PC-3 (cell line): ENCODE measurements at regions not wholly inside any gene's neighbourhood (a gene's known extent, or its start where the extent isn't known, plus 50 kb on each side); places are given as distances from the start of the nearest gene placed in this dataset.

Source experiments
- ATAC-seq: fragments of 200-7000 bp; cut with Tn5 transposase; 2 replicates; pipeline ENCODE4 v1.9.1; 2020; ENCODE audit warnings: mild to moderate bottlenecking, moderate library complexity
- BruUV-seq: library from RNA; stranded (reverse); fragments of 400-500 nt; replicated peaks from 2 replicates; lab custom pipeline; 2021; lab: Mats Ljungman, UMichigan
- CTCF ChIA-PET: fragments of 300-600 bp; sonication (Branson Sonifier 250); formaldehyde crosslinking; loops from one replicate; lab custom pipeline; 2022; ENCODE audit warnings: antibody characterized with exemption; lab: Charles Lee
- POLR2A ChIA-PET: fragments of 300-600 bp; sonication (Branson Sonifier 250); formaldehyde crosslinking; loops from one replicate; lab custom pipeline; 2022; ENCODE audit warnings: antibody characterized with exemption; ENCODE audit not compliant: unreplicated experiment; lab: Charles Lee
- DNase-seq: peaks from one replicate; pipeline ENCODE4 v3.0.0-alpha.2; 2015
- H2AFZ ChIP-seq: fragments of 300-600 bp; sonication (generic); 2 replicates; pipeline ENCODE4 v1.6.0; 2016; ENCODE audit warnings: antibody characterized with exemption, low read length
- H3F3A ChIP-seq: fragments of 300-600 bp; sonication (generic); one replicate; pipeline ENCODE4 v1.6.0; 2017; ENCODE audit warnings: antibody characterized with exemption, low read length, control low read depth, mild to moderate bottlenecking; ENCODE audit not compliant: unreplicated experiment
- H3K27ac ChIP-seq: fragments of 300-600 bp; sonication (generic); 2 replicates; pipeline ENCODE4 v1.5.1; 2016; ENCODE audit warnings: mild to moderate bottlenecking, low read length
- H3K27me3 ChIP-seq: fragments of 300-600 bp; sonication (generic); 2 replicates; pipeline ENCODE4 v1.6.1; 2016; ENCODE audit warnings: low read length, mixed read lengths
- H3K36me3 ChIP-seq: fragments of 300-600 bp; sonication (generic); 2 replicates; pipeline ENCODE4 v1.6.1; 2016; ENCODE audit warnings: low read depth, mixed run types, low read length, mixed read lengths
- H3K4me1 ChIP-seq: fragments of 300-600 bp; sonication (generic); 2 replicates; pipeline ENCODE4 v1.5.1; 2016; ENCODE audit warnings: low read length; ENCODE audit not compliant: insufficient read depth
- H3K4me2 ChIP-seq: fragments of 300-600 bp; sonication (generic); 2 replicates; pipeline ENCODE4 v1.6.0; 2016; ENCODE audit warnings: low read length
- H3K4me3 ChIP-seq: fragments of 300-600 bp; sonication (generic); 2 replicates; pipeline ENCODE4 v1.5.1; 2016; ENCODE audit warnings: mild to moderate bottlenecking, low read length, mixed read lengths
- H3K79me2 ChIP-seq: fragments of 300-600 bp; sonication (generic); 2 replicates; pipeline ENCODE4 v1.6.1; 2017; ENCODE audit warnings: low read length, mixed read lengths
- H3K9ac ChIP-seq: fragments of 300-600 bp; sonication (generic); 2 replicates; pipeline ENCODE4 v1.6.0; 2016; ENCODE audit warnings: mild to moderate bottlenecking, low read length
- H3K9me2 ChIP-seq: fragments of 300-600 bp; sonication (generic); replicated peaks from 2 replicates; pipeline ENCODE4 v1.6.1; 2016; ENCODE audit warnings: mixed run types, low read length, mixed read lengths
- H3K9me3 ChIP-seq: fragments of 300-600 bp; sonication (generic); 2 replicates; pipeline ENCODE4 v1.6.1; 2016; ENCODE audit warnings: low read length, mixed read lengths
- H4K20me1 ChIP-seq: fragments of 300-600 bp; sonication (generic); 2 replicates; pipeline ENCODE4 v1.6.1; 2016; ENCODE audit warnings: low read length, mixed read lengths
- EZH2 ChIP-seq: fragments of 300-600 bp; sonication (generic); IDR thresholded peaks from one replicate; pipeline ENCODE4 v1.6.1; 2017; ENCODE audit warnings: antibody characterized with exemption, mild to moderate bottlenecking, low read length; ENCODE audit not compliant: unreplicated experiment
- EZH2phosphoT487 ChIP-seq: fragments of 300-600 bp; sonication (generic); IDR thresholded peaks from 2 replicates; pipeline ENCODE4 v1.6.1; 2018; ENCODE audit warnings: mild to moderate bottlenecking, antibody characterized with exemption, low read length, borderline replicate concordance
- intact Hi-C: fragments of 100-400 bp; cut with micrococcal nuclease; formaldehyde crosslinking; loops from 2 replicates; pipeline ENCODE4 v1.9.0; 2023
- TF ChIP-seq, protein P1 (sequence below): fragments of 300-600 bp; sonication (generic); conservative IDR thresholded peaks from 2 replicates; pipeline ENCODE4 v1.5.1; 2017; ENCODE audit warnings: antibody characterized with exemption, low read depth, mild to moderate bottlenecking, low read length

DNA sequence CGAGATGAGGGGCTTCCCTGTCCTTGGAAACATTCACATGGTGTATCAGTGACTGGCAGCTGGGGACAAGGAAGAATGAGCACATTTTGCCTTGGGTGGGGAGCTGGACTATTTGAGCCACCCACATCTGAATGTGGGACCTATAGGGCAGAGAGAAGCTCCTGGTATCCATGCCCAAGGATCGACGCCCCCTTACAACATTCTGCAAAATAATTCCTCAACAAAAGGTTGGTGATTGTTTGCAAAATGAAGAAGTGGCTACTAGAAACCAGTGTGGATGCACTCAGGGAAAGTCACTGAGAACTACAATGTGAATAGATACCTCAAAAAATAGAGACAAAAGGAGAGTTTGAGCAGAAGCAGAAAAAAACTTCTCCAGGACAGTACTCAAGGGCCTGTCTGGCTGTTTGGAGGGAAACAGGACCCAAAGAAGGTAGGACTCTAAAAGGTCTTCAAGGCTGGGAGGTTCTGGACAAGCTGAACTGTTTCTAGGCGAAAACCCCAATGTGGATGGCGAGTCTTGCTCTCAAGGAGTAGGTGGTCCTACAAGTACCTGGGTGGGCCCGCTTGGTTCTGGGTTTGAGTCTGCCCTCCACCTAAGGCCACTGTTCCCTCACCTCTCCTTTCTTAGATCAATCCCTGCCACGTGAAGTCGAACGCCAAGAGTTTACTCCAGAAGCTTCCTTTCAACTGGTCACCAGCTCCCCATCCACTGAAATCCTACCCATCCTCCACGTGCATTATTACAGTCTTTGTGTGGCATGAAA is 125.0 kb upstream of the ZNF746 start:
- 0 out of 2 replicates have a peak overlapping the region, but pooled peaks have one; percentile 92 for H3K9ac ChIP-seq
- DNase-seq (no peak), ATAC-seq (no peak)
- no peaks in the 10 kb centered on the region for H4K20me1 ChIP-seq
- H3K9me2 ChIP-seq = no peaks in the 10 kb centered on the region
- no peak overlapping the region for H2AFZ ChIP-seq
- H3K79me2 ChIP-seq = peaks cover 29% of the 10 kb centered on the region
- ChIA-PET CTCF (no interaction called here), POLR2A (no interaction called here)
- H3K9me3 ChIP-seq = no peaks in the 10 kb centered on the region
- peaks cover 11% of the 10 kb centered on the region; the same call in 1 of the 2 replicates for H3K36me3 ChIP-seq
- peak overlapping the region; percentile 99 for H3K4me3 ChIP-seq
- H3K27ac ChIP-seq = no peak overlapping the region
- intact Hi-C loops = loop anchor here (10.0 kb wide), 1 partner anchor 198 kb away; no protein-coding TSS in a partner anchor
- no peaks in the 10 kb centered on the region for H3F3A ChIP-seq
- H3K27me3 ChIP-seq = no peaks in the 10 kb centered on the region
- TF ChIP-seq EZH2phosphoT487 = no peak
- TF ChIP-seq, protein P1, sequence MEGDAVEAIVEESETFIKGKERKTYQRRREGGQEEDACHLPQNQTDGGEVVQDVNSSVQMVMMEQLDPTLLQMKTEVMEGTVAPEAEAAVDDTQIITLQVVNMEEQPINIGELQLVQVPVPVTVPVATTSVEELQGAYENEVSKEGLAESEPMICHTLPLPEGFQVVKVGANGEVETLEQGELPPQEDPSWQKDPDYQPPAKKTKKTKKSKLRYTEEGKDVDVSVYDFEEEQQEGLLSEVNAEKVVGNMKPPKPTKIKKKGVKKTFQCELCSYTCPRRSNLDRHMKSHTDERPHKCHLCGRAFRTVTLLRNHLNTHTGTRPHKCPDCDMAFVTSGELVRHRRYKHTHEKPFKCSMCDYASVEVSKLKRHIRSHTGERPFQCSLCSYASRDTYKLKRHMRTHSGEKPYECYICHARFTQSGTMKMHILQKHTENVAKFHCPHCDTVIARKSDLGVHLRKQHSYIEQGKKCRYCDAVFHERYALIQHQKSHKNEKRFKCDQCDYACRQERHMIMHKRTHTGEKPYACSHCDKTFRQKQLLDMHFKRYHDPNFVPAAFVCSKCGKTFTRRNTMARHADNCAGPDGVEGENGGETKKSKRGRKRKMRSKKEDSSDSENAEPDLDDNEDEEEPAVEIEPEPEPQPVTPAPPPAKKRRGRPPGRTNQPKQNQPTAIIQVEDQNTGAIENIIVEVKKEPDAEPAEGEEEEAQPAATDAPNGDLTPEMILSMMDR = no peak
- no peak for TF ChIP-seq EZH2
- H3K4me1 ChIP-seq = peaks cover 17% of the 10 kb centered on the region
- no TSS peak for BruUV-seq
- peak overlapping the region; percentile 90 for H3K4me2 ChIP-seq

- no peak overlapping the region for H3K27ac ChIP-seq
- no peak for DNase-seq
- H3K4me1 ChIP-seq = peaks cover 17% of the 10 kb centered on the region
- no peaks in the 10 kb centered on the region for H3K27me3 ChIP-seq
- H3K9ac ChIP-seq = no peak overlapping the region
- H3K9me3 ChIP-seq = no peaks in the 10 kb centered on the region
- H4K20me1 ChIP-seq = no peaks in the 10 kb centered on the region
- POLR2A ChIA-PET = no interaction called here
- H3K79me2 ChIP-seq = peaks cover 29% of the 10 kb centered on the region
- H3K4me3 ChIP-seq = no peak overlapping the region
- no peak for TF ChIP-seq EZH2
- TF ChIP-seq EZH2phosphoT487 = no peak
- TF ChIP-seq, protein P1 = no peak
- no TSS peak for BruUV-seq
- CTCF ChIA-PET = no interaction called here
- no peak for ATAC-seq
- H3K9me2 ChIP-seq = no peaks in the 10 kb centered on the region
- H3K4me2 ChIP-seq = no peak overlapping the region
- intact Hi-C loops = loop anchor here (10.0 kb wide), 1 partner anchor 197 kb away; no protein-coding TSS in a partner anchor
- H2AFZ ChIP-seq = no peak overlapping the region
- H3K36me3 ChIP-seq = peaks cover 11% of the 10 kb centered on the region; the same call in 1 of the 2 replicates
- no peaks in the 10 kb centered on the region for H3F3A ChIP-seq
Measured at GRCh38 chr7:149621776-149622175, 124.2 kb upstream of the ZNF746 start.

- TF ChIP-seq EZH2phosphoT487 (no peak), EZH2 (no peak)
- TF ChIP-seq, protein P1 = no peak
- BruUV-seq = no TSS peak
- ATAC-seq = no peak
- ChIA-PET POLR2A (no interaction called here), CTCF (no interaction called here)
- Histone ChIP-seq H3F3A (no peaks in the 10 kb centered on the region), H3K9ac (no peak overlapping the region), H3K9me3 (no peaks in the 10 kb centered on the region), H3K27me3 (no peaks in the 10 kb centered on the region), H3K27ac (no peak overlapping the region), H3K36me3 (peaks cover 11% of the 10 kb centered on the region; the same call in 1 of the 2 replicates), H3K4me3 (no peak overlapping the region), H3K9me2 (no peaks in the 10 kb centered on the region), H4K20me1 (no peaks in the 10 kb centered on the region), H3K4me1 (peaks cover 16% of the 10 kb centered on the region), H2AFZ (no peak overlapping the region), H3K79me2 (peaks cover 29% of the 10 kb centered on the region), H3K4me2 (no peak overlapping the region)
- no peak for DNase-seq
- intact Hi-C loops = loop anchor here (10.0 kb wide), 1 partner anchor 196 kb away; no protein-coding TSS in a partner anchor
Measured at GRCh38 chr7:149620961-149621360, 123.4 kb upstream of the ZNF746 start.
